Effector memory CD8-positive, alpha-beta T cell (primary cell): ENCODE measurements at regions not wholly inside any gene's neighbourhood (a gene's known extent, or its start where the extent isn't known, plus 50 kb on each side); places are given as distances from the start of the nearest gene placed in this dataset.

Source experiments
- ATAC-seq: fragments of 150-1000 bp; cut with Tn5 transposase; replicated peaks from 2 replicates; pipeline ENCODE4 v1.10.0; 2021; ENCODE audit warnings: mild to moderate bottlenecking, moderate library complexity
- DNase-seq, 3 experiments: peaks; one replicate each; pipeline ENCODE4 v3.0.0; 2021
- H3K27ac Mint-ChIP-seq, 2 donors: one replicate each; pipeline ENCODE4 v1.8.0; 2022; ENCODE audit warnings: mild to moderate bottlenecking in 2 of 2, mixed read lengths in 2 of 2, moderate library complexity in 2 of 2
- H3K27me3 Mint-ChIP-seq, 2 donors: one replicate each; pipeline ENCODE4 v1.8.0; 2022; ENCODE audit warnings: mixed read lengths in 2 of 2
- H3K36me3 Mint-ChIP-seq: one replicate; pipeline ENCODE4 v1.8.0; 2022; ENCODE audit warnings: mild to moderate bottlenecking, moderate library complexity, mixed read lengths; ENCODE audit not compliant: insufficient read depth
- H3K4me1 Mint-ChIP-seq, 2 donors: one replicate each; pipeline ENCODE4 v1.8.0; 2022; ENCODE audit warnings: low read depth in 2 of 2, mixed read lengths in 2 of 2
- H3K4me3 Mint-ChIP-seq, 2 donors: one replicate each; pipeline ENCODE4 v1.8.0; 2022; ENCODE audit warnings: mild to moderate bottlenecking in 2 of 2, mixed read lengths in 2 of 2, moderate library complexity in 2 of 2
- H3K9me3 Mint-ChIP-seq, 2 donors: one replicate each; pipeline ENCODE4 v1.8.0; 2022; ENCODE audit warnings: mixed read lengths in 2 of 2

DNA sequence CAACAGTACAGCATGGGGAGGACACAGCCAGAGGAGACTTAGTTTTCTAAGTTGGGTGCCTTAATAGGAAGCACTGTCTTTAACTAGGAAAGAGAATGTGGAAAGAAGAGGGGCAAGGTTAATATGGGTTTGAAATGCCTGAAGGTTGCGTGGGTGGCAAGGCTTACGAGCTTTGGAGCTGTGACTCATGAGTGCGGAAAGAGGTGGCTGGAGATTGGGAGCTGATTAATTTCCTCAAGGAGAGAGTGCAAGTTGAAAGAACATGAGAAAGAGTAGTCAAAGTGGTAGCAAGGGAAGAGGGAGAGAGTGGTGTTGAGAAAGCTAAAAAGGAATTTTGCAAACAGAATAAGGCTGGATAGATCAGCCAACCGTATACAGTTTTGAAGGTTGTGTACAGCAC is 157.5 kb upstream of the ADRA1D start:
- Mint-ChIP-seq H3K36me3 (no peaks in the 10 kb centered on the region), H3K4me1 (no peaks in the 10 kb centered on the region), H3K27ac (no peak overlapping the region), H3K9me3 (no peaks in the 10 kb centered on the region), H3K27me3 (peaks cover 25 to 39% of the 10 kb centered on the region in 2 donors), H3K4me3 (no peak overlapping the region)
- DNase-seq (no peak), ATAC-seq (no peak)

DNA sequence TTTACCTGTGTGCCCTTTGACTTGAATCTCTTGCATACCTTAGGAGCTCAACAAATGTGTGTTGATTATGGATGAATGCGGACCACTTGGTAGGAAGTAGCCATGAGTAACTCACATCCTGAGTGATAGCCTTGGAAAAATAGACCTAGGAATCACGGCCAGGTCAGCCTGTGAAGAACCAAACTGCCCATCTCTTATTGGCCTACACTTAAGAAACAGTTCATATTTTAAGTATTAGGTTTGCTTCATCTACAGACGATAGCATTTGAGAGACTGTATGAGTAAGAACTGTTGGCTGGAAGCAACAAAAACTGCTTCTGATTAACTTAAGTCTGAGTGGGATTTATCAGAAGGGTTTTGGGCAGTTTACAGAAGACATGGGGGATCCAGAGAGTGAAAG is 152.5 kb upstream of the ADRA1D start:
- DNase-seq (no peak), ATAC-seq (no peak)
- Mint-ChIP-seq H3K9me3 (peaks cover 0 to 3% of the 10 kb centered on the region in 2 donors), H3K4me1 (no peaks in the 10 kb centered on the region), H3K27ac (no peak overlapping the region), H3K36me3 (no peaks in the 10 kb centered on the region), H3K4me3 (no peak overlapping the region), H3K27me3 (peaks cover 43 to 62% of the 10 kb centered on the region in 2 donors)

DNA sequence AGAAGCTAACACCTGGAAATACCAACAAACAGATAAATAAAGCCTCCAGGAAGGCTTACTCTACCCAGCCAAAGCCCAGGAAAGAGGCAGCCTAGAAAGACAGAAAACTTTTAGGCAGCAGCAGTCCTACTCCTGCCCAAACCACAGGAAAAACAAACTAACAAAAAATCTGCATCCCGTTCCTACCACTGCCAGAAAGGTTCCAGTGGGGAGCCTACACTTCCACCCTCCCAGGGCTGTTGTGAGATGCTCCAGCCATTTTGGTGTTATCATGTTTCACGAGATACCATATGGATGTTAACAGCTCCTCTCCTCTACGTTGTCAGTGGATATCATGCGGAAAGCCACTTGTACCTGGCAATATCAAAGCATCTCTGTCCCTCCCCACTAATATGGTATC is 135.9 kb upstream of the ADRA1D start:
- Mint-ChIP-seq H3K27me3 (peaks cover 53 to 57% of the 10 kb centered on the region in 2 donors), H3K4me1 (no peaks in the 10 kb centered on the region), H3K27ac (no peak overlapping the region), H3K4me3 (no peak overlapping the region), H3K9me3 (peaks cover 0 to 2% of the 10 kb centered on the region in 2 donors), H3K36me3 (no peaks in the 10 kb centered on the region)
- ATAC-seq (no peak), DNase-seq (no peak)

DNA sequence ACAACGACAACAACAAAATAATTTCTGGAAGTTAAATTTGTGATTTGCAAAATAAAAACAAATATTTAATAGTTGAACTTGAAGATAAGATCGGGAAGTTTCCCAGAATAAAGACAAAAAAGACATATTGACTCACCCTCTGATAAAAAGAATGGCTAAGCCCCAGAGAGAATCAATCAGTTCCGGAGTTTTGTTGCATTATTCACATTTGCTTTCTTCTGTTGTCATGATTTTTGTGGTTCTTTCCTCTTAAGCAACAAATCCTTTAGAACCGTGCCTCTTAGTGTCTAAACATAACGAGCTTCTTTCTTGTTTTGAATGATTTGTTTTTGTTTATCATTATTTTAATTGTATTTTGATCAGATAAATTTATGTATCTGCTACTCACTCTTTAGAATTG is 134.9 kb upstream of the ADRA1D start:
- DNase-seq (no peak), ATAC-seq (no peak)
- Mint-ChIP-seq H3K4me3 (no peak overlapping the region), H3K27ac (no peak overlapping the region), H3K27me3 (peaks cover 63 to 67% of the 10 kb centered on the region in 2 donors), H3K4me1 (no peaks in the 10 kb centered on the region), H3K36me3 (no peaks in the 10 kb centered on the region), H3K9me3 (peaks cover 0 to 2% of the 10 kb centered on the region in 2 donors)

DNA sequence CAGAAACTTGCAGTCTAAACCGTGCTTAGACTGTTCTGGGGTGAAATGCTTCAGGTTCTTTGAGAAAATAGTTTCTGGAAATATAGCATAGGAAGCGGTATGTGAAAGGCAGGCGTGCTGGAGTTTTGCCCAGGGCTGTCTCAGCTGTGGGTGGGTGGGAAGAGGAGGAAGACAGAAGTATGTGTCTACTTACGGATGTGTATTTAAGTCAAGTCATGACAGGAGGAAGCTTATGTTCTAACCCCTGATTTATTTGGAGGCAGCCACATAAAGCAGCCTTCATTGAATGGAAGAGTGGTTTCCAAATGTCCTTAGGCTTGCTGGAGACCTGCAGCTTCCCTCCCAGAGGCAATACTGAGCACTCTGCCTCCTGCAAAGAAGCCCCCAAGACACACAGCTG is 126.8 kb upstream of the ADRA1D start:
- no peak for DNase-seq
- Mint-ChIP-seq H3K4me1 (no peaks in the 10 kb centered on the region), H3K36me3 (no peaks in the 10 kb centered on the region), H3K4me3 (no peak overlapping the region), H3K27ac (no peak overlapping the region), H3K9me3 (no peaks in the 10 kb centered on the region), H3K27me3 (peaks cover 22 to 40% of the 10 kb centered on the region in 2 donors)
- no peak for ATAC-seq

DNA sequence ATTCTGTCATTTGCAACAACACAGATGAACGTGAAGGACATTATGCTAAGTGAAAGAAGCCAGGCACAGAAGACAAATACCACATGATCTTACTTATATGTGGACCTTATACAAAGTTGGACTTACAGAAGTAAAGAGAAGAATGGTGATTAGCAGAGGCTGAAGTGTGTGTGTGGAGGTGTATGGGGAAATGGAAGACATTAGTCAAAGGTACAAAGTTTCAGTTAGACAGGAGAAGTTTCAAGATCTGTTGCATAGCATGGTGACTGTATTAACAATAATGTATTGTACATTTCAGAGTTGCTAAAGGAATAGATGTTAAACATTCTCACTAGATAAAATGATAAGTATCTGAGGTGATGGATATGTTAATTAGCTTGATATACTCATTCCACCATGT is 124.4 kb upstream of the ADRA1D start:
- H3K9me3 Mint-ChIP-seq = no peaks in the 10 kb centered on the region
- H3K36me3 Mint-ChIP-seq = no peaks in the 10 kb centered on the region
- H3K4me3 Mint-ChIP-seq = no peak overlapping the region
- ATAC-seq = no peak
- DNase-seq = no peak
- peaks cover 0 to 17% of the 10 kb centered on the region in 2 donors for H3K27me3 Mint-ChIP-seq
- no peak overlapping the region for H3K27ac Mint-ChIP-seq
- H3K4me1 Mint-ChIP-seq = peaks cover 8 to 9% of the 10 kb centered on the region in 2 donors

DNA sequence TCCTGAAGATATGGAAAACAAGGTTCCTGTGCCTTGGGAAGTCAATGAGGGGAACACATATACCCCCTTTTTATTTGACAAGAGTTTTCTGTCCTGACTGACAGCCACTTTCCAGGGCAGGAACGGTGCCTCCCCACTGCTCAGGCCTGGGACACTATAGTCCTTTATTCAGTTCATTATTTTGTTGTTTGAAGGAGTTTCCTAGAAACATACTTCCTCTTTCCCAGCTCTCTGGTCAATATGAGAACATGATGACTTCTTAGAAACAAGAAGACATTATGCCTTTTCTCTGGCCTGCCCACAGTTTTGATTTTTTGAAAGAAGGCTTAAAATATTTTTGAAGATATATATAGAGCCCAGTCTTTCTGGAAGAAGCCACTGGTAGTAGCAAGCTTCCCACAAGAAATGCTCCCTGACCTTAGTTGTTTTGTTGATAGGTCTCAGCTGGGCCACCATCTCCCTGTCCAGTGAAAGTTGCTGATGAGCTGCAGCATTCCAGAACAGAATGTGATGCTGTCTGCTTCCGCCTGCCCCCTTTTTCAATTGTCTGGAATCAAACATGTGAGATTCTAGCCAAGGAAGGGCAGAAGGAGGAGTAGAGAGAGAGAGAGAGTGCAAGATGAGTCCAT is 122.7 kb upstream of the ADRA1D start:
- H3K27ac Mint-ChIP-seq = no peak overlapping the region
- ATAC-seq (no peak), DNase-seq (no peak)
- no peaks in the 10 kb centered on the region for H3K9me3 Mint-ChIP-seq
- no peaks in the 10 kb centered on the region for H3K36me3 Mint-ChIP-seq
- H3K4me1 Mint-ChIP-seq = peaks cover 8 to 9% of the 10 kb centered on the region in 2 donors
- H3K27me3 Mint-ChIP-seq = peaks cover 0 to 17% of the 10 kb centered on the region in 2 donors
- H3K4me3 Mint-ChIP-seq = no peak overlapping the region

DNA sequence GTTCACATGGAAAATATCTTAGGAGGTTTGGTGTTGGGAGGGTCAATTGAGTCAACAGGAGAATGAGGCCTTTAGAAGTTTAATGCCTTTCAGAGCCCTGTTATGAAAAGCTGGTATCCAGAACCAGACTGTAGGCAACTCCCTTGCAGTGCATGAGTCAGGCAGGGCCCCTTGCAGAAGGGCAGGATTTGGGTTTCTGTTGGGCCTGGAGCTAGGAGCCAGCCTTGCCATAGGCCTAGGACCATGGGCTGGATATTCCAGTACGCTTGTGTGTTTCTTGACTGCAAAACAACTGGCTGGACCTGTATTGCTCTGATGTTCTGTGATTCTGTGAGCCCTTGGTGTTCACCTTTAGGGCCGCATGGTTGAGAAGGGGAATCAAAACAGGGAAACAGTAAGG is 121.8 kb upstream of the ADRA1D start:
- Mint-ChIP-seq H3K4me3 (no peak overlapping the region), H3K36me3 (no peaks in the 10 kb centered on the region), H3K27ac (no peak overlapping the region), H3K4me1 (peaks cover 8 to 9% of the 10 kb centered on the region in 2 donors), H3K9me3 (no peaks in the 10 kb centered on the region), H3K27me3 (peaks cover 0 to 12% of the 10 kb centered on the region in 2 donors)
- DNase-seq (no peak), ATAC-seq (no peak)

DNA sequence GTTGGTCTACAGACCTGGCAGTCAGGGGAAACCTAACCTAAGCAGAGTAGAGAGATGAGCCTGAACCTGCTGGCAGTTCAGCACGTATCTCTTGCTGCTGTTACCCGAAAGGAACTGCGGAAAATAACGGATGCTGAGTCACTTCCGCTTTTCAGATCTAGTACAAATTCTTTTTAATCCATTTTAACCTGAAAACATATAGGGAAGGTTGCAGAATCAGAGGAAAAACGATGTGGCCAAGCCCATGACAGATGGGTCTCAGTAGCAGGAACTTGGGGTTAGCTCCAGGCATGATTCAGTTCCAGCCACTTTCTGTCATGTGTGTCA is 120.7 kb upstream of the ADRA1D start:
- peaks cover 0 to 7% of the 10 kb centered on the region in 2 donors for H3K27me3 Mint-ChIP-seq
- H3K4me3 Mint-ChIP-seq = peak overlapping the region in 1 of 2 donors; percentile 19
- no peaks in the 10 kb centered on the region for H3K9me3 Mint-ChIP-seq
- H3K36me3 Mint-ChIP-seq = no peaks in the 10 kb centered on the region
- H3K27ac Mint-ChIP-seq = peak overlapping the region; percentile 36 to 60
- DNase-seq = no peak
- peaks cover 8 to 9% of the 10 kb centered on the region in 2 donors for H3K4me1 Mint-ChIP-seq
- ATAC-seq = peak; percentile 39

DNA sequence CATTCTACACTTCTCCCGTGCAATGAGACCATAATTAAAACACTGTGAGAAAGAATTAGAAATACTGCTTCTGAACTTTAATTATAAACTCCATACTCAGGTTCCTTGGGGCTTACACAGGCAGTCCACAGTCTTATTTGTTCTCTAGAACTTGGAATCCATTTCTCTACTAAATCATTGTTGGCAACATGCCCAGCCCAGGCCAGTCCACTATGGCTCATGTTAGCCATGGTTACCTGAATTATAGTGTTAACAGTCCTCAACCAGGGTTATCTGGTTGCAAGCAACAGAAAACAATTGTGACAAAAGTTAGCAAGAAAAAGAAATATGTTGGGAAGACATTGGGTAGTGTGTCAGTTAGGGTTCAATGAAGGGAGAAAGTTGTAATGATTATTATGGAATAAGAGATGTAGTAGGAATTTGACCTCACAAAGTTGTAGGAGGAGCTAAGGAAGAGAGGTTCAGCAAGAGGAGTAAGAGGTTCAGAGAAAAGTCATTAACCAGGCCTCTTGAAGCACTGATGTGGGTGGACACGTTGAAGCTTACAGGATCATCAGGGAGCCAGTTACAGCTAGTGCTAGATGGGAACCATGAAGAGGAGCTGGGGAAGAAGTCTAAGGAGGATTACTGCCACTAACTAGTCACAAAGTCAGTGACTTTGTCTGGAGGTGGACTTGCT is 120.2 kb upstream of the ADRA1D start:
- no peak for DNase-seq
- peaks cover 0 to 7% of the 10 kb centered on the region in 2 donors for H3K27me3 Mint-ChIP-seq

DNA sequence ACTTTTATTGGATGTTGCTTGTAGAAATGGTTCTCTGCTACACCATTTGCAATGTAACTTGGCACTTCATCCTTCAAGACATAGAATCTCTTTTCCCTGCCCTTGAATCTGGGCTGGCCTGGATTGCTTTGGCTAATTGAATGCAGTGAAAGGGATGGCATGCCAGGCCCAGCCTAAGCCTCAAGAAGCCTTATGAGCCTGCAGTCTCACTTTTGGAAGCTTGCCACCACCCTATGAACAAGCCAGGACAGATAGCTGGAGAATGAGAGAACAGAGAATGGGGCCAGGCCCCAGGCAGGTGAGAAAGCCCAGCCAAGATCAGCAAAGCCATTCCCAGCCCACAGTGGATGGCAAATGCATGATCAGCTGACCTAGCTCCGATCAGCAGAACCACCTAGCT is 117.0 kb upstream of the ADRA1D start:
- H3K9me3 Mint-ChIP-seq = no peaks in the 10 kb centered on the region
- ATAC-seq = no peak

More for the DNA sequence above, 120.2 kb upstream of the ADRA1D start:
- peaks cover 8 to 9% of the 10 kb centered on the region in 2 donors for H3K4me1 Mint-ChIP-seq
- H3K9me3 Mint-ChIP-seq = no peaks in the 10 kb centered on the region
- peak overlapping the region; percentile 36 to 60 for H3K27ac Mint-ChIP-seq
- no peaks in the 10 kb centered on the region for H3K36me3 Mint-ChIP-seq
- H3K4me3 Mint-ChIP-seq = peak overlapping the region in 1 of 2 donors; percentile 19
- ATAC-seq = no peak

DNA sequence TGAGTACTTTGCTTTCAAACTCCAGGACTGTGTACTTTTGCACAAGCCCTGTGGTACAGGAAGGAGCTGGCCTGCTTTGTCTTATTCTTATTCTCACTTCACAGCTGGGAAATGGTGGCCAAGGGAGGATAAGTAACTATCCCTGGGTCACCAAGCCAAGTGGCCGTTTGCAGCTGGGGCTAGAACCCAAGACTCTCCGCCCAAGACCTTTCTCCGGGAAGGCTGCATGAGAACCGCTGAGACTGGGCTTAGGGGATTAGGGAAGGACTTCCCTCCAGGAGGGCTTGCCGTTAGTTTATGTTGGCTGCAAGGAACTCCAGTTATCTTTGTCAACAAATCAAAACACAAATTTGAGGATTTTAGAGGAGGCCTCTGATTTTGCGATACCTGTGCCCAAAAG is 109.5 kb upstream of the ADRA1D start:
- Mint-ChIP-seq H3K27ac (no peak overlapping the region), H3K4me3 (no peak overlapping the region), H3K4me1 (no peaks in the 10 kb centered on the region), H3K36me3 (no peaks in the 10 kb centered on the region), H3K27me3 (peaks cover 57 to 89% of the 10 kb centered on the region in 2 donors), H3K9me3 (no peaks in the 10 kb centered on the region)
- no peak for DNase-seq
- ATAC-seq = no peak

More for the DNA sequence above, 117.0 kb upstream of the ADRA1D start:
- Mint-ChIP-seq H3K27ac (no peak overlapping the region), H3K27me3 (peaks cover 12 to 16% of the 10 kb centered on the region in 2 donors), H3K36me3 (no peaks in the 10 kb centered on the region), H3K4me3 (no peak overlapping the region), H3K4me1 (peaks cover 8 to 9% of the 10 kb centered on the region in 2 donors)
- DNase-seq = no peak

DNA sequence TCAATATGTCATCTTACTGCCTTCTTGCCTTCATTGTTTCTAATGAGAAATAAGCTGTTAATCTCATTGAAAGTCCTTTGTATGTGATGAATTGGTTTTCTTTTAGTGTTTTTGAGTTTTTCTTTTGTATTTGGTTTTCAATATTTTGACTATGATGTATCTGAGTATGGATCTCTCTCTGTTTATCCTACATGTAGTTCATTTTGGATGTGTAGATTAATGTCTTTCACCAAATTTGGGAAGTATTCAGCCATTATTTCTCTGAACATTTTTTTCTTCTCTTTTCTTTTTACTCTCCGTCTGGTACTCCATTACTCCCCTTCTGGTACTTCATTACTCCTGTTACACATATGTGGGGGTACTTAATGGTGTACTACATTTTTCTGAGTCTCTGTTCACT is 103.3 kb upstream of the ADRA1D start:
- no peaks in the 10 kb centered on the region for H3K36me3 Mint-ChIP-seq
- ATAC-seq (no peak), DNase-seq (no peak)
- no peak overlapping the region for H3K4me3 Mint-ChIP-seq
- peaks cover 73 to 75% of the 10 kb centered on the region in 2 donors for H3K27me3 Mint-ChIP-seq
- H3K9me3 Mint-ChIP-seq = peaks cover 3 to 7% of the 10 kb centered on the region in 2 donors
- no peak overlapping the region for H3K27ac Mint-ChIP-seq
- no peaks in the 10 kb centered on the region for H3K4me1 Mint-ChIP-seq

DNA sequence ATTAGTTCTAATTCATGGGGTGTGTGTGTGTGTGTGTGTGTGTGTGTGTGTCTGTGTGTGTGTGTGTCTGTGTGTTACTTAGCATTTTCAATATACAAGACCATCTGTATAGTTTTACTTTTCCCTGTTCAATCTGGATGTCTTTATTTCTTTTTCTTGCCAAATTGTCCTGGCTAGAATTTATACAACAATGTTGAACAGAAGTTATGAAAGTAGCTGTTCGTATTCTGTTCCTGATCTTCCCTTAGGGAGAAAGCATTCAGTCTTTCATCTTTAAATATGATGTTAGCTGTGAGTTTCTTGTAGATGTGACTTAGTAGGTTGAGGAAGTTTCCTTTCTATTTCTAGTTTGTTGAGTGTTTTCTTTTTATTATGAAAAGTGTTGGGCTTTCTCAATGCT is 101.0 kb upstream of the ADRA1D start:
- peaks cover 3 to 7% of the 10 kb centered on the region in 2 donors for H3K9me3 Mint-ChIP-seq
- DNase-seq (no peak), ATAC-seq (no peak)
- no peaks in the 10 kb centered on the region for H3K36me3 Mint-ChIP-seq
- H3K27me3 Mint-ChIP-seq = peaks cover 50 to 64% of the 10 kb centered on the region in 2 donors
- no peak overlapping the region for H3K4me3 Mint-ChIP-seq
- H3K4me1 Mint-ChIP-seq = no peaks in the 10 kb centered on the region
- no peak overlapping the region for H3K27ac Mint-ChIP-seq
